22Rv1 (cell line): ENCODE measurements at regions not wholly inside any gene's neighbourhood (a gene's known extent, or its start where the extent isn't known, plus 50 kb on each side); places are given as distances from the start of the nearest gene placed in this dataset.

Experiments used
- H3K27ac ChIP-seq: fragments of 450-650 bp; 2 replicates; pipeline ENCODE4 v1.5.1; 2017
- CTCF ChIP-seq: fragments of 450-650 bp; IDR thresholded peaks from 2 replicates; pipeline ENCODE4 v1.5.1; 2017; ENCODE audit warnings: mild to moderate bottlenecking
- ZFX ChIP-seq: fragments of 450-650 bp; IDR thresholded peaks from 2 replicates; pipeline ENCODE4 v1.6.1; 2017; ENCODE audit warnings: antibody characterized with exemption, borderline replicate concordance

- H3K27ac ChIP-seq: no peak overlapping the region
- TF ChIP-seq ZFX (no peak), CTCF (no peak)
Observed at GRCh38 chr1:98387701-98388100, 273.8 kb upstream of the SNX7 start.

GRCh38 chr1:98386675-98387440, 274.7 kb upstream of the SNX7 start:
- TF ChIP-seq ZFX (no peak), CTCF (no peak)
- no peak overlapping the region for H3K27ac ChIP-seq

GRCh38 chr1:98385652-98386051, 275.9 kb upstream of the SNX7 start:
- no peak overlapping the region for H3K27ac ChIP-seq
- TF ChIP-seq CTCF (no peak), ZFX (no peak)

GRCh38 chr1:98384461-98385141, 276.9 kb upstream of the SNX7 start:
- TF ChIP-seq CTCF (no peak), ZFX (no peak)
- no peak overlapping the region for H3K27ac ChIP-seq

- TF ChIP-seq CTCF (no peak), ZFX (no peak)
Observed at GRCh38 chr1:98382986-98383740, 278.4 kb upstream of the SNX7 start.

GRCh38 chr1:98382586-98382985, 278.9 kb upstream of the SNX7 start:
- no peak overlapping the region for H3K27ac ChIP-seq
- TF ChIP-seq CTCF (no peak), ZFX (no peak)

More at GRCh38 chr1:98382986-98383740, 278.4 kb upstream of the SNX7 start:
- H3K27ac ChIP-seq: no peak overlapping the region

GRCh38 chr1:98374098-98374497, 287.4 kb upstream of the SNX7 start:
- H3K27ac ChIP-seq: no peak overlapping the region
- no peak for TF ChIP-seq CTCF
- TF ChIP-seq ZFX: no peak
